A549 (cell line): ENCODE measurements at regions not wholly inside any gene's neighbourhood (a gene's known extent, or its start where the extent isn't known, plus 50 kb on each side); places are given as distances from the start of the nearest gene placed in this dataset.
A peak's percentile ranks its signal among the peaks of the same experiment; 100 is the strongest.

Source experiments
- BHLHE40 ChIP-seq: IDR thresholded peaks from 2 replicates; pipeline ENCODE4 v1.6.1; 2012; ENCODE audit warnings: low read depth, low read length, inconsistent platforms
- CTCF ChIP-seq: fragments of >200 bp; sonication (Bioruptor Twin); formaldehyde crosslinking; IDR thresholded peaks from 3 replicates; pipeline ENCODE4 v1.5.1; 2016
- EP300 ChIP-seq, 2 experiments: fragments of >200 bp; sonication (Bioruptor Twin); formaldehyde crosslinking; IDR thresholded peaks; 2 replicates in 1 of 2; 3 replicates in 1 of 2; pipeline ENCODE4 v1.6.1; 2016 to 2017
- HOXA7 ChIP-seq: fragments of 250-450 bp; sonication (Bioruptor Pico); IDR thresholded peaks from 2 replicates; pipeline ENCODE4 v1.5.0; 2020; ENCODE audit warnings: mild to moderate bottlenecking, moderate library complexity
- JUNB ChIP-seq: fragments of >200 bp; sonication (Bioruptor Twin); formaldehyde crosslinking; IDR thresholded peaks from 2 replicates; pipeline ENCODE4 v1.6.1; 2016
- MAX ChIP-seq: IDR thresholded peaks from 2 replicates; pipeline ENCODE4 v1.6.1; 2012
- POLR2A ChIP-seq: IDR thresholded peaks from 2 replicates; pipeline ENCODE4 v1.6.1; 2012; ENCODE audit warnings: mild to moderate bottlenecking, low read length
- REST ChIP-seq: fragments of 200-600 bp; sonication (generic); IDR thresholded peaks from 2 replicates; pipeline ENCODE4 v1.6.1; 2016; ENCODE audit warnings: antibody characterized with exemption, mild to moderate bottlenecking, moderate library complexity
- TF ChIP-seq, protein P1 (sequence below): IDR thresholded peaks from 2 replicates; pipeline ENCODE4 v1.6.1; 2012

DNA sequence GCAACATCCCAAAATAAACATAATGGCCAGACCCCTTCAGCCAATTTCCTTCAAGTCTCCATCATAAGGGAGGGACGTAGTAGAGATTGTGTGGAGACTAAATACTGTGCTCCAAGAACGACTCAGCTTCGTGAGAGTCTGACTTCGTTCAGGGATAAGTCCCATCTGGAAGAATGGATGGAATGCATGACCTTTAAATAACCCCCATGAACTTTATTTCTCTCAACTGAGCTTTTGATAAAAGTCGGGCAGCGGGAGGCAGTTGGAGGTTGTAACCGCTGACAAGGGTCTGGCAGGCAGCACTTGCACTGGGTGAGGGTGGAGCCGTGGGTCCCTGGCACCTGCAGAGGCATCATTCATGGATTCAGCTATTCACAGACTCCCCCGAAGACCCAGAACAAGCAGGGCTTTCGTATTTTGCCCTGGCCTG, 115.9 kb downstream of the ZFP36L2 start:
- no peak for TF ChIP-seq CTCF
- TF ChIP-seq POLR2A = no peak
- no peak for TF ChIP-seq REST
- TF ChIP-seq, protein P1, sequence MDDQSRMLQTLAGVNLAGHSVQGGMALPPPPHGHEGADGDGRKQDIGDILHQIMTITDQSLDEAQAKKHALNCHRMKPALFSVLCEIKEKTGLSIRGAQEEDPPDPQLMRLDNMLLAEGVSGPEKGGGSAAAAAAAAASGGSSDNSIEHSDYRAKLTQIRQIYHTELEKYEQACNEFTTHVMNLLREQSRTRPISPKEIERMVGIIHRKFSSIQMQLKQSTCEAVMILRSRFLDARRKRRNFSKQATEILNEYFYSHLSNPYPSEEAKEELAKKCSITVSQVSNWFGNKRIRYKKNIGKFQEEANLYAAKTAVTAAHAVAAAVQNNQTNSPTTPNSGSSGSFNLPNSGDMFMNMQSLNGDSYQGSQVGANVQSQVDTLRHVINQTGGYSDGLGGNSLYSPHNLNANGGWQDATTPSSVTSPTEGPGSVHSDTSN = no peak
- TF ChIP-seq HOXA7 = no peak
- TF ChIP-seq MAX = 0 out of 2 replicates have a peak, but pooled peaks have one; percentile 51
- TF ChIP-seq BHLHE40 = no peak
- TF ChIP-seq EP300 (IDR thresholded peaks at IDR 0.05) = 0 out of 5 replicates have a peak, but pooled peaks of 1 of the 2 experiments have one; percentile 14
- no peak for TF ChIP-seq JUNB
